GM18520 (cell line): ENCODE measurements at regions not wholly inside any gene's neighbourhood (a gene's known extent, or its start where the extent isn't known, plus 50 kb on each side); places are given as distances from the start of the nearest gene placed in this dataset.
"Not testable (repeated sequence)": the region's sequence is repeated elsewhere in the genome, so short reads cannot be mapped to it uniquely, and the experiment has no call there.

Experiments
- ATAC-seq: cut with Tn5 transposase; IDR thresholded peaks from one replicate; pipeline ENCODE4 v1.9.1; 2021; ENCODE audit not compliant: unreplicated experiment

- no peak for ATAC-seq
Observed at GRCh38 chr4:131366714-131367113, 1782.4 kb upstream of the PCDH10 start.

DNA sequence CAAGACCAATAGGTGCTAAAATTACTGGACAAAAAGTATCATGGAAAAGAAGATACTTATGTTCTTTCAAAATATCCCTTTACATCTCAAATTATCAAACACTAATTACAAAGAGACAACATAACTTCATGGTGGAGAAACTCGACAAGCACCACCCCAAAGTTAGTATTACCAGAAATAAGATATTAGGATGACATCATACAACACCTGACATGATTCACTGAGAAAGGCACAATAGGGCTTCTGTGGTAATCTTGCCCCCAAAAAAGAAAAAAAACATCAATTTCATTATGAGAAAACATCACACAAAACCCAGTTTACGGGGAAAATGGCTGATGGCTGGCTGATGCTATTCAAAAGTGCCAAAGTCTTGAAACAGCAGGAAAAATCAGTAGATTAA lies 1781.7 kb upstream of the PCDH10 start:
- no peak for ATAC-seq

- ATAC-seq: no peak
Observed at GRCh38 chr4:131370846-131371245, 1778.2 kb upstream of the PCDH10 start.

DNA sequence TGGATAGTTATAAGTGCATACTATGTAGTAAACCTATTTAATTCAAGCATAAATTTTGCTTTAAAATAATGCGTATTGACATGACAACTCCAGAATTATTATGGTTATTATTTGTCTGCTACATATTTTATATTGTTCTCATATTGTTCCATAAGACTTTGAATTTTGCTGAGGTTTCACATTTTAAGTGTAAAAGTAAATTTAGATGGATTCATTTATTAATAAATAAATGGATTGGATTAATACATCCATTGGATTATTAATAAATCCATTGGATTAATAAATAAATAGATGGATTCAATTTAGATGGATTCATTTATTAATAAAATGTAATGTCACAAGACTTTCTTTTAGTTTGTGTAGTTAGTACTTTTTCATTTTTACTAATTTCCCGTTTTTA lies 1768.0 kb upstream of the PCDH10 start:
- no peak for ATAC-seq

DNA sequence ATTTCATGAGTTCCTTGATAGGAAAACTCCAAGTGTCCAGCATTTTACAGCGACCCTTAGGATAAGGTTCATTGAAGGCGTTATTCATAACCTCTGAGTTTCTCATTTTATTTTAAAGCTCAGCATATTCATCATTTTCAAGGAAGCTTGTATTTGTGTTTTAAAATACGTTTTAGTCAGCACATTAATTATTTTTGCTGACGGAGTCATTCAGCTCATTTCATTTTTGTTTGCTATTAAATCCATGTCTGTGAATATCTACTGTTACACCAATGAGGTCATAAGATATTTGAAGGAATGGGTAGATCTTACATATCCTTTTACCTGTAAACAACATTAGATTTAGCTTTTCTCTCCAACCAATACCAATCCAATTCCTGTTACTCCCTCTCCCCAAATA lies 1766.3 kb upstream of the PCDH10 start:
- ATAC-seq: no peak

GRCh38 chr4:131388277-131388676 lies 1760.8 kb upstream of the PCDH10 start:
- no peak for ATAC-seq

- no peak for ATAC-seq
Observed at GRCh38 chr4:131408102-131408501, 1741.0 kb upstream of the PCDH10 start.

DNA sequence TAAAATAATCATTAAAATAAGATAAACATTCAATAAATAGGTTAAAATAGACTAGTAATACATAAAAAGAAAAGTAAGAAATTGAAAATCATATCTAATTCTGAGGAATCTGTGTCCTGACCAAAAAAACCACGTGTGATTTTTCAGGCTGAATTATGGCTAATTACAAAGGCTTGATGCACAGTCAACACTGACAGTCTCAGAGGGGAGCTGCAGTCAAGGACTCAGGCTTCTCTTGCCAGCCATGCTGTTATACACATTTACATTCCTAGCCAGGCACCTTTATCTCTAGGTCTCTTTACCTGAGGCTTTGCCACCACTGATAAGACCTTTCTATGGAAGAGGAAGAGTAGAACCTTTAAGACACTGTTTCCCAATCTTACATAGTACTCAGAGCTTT lies 1737.7 kb upstream of the PCDH10 start:
- ATAC-seq: no peak

- no peak for ATAC-seq
Observed at GRCh38 chr4:131419147-131419546, 1729.9 kb upstream of the PCDH10 start.

- ATAC-seq: peak; percentile 61
Observed at GRCh38 chr4:131426023-131426758, 1722.9 kb upstream of the PCDH10 start.

- ATAC-seq: no peak
Observed at GRCh38 chr4:131427000-131427399, 1722.1 kb upstream of the PCDH10 start.

- ATAC-seq: no peak
Observed at GRCh38 chr4:131430302-131430701, 1718.8 kb upstream of the PCDH10 start.

GRCh38 chr4:131441004-131441688 lies 1707.9 kb upstream of the PCDH10 start:
- ATAC-seq: no peak

DNA sequence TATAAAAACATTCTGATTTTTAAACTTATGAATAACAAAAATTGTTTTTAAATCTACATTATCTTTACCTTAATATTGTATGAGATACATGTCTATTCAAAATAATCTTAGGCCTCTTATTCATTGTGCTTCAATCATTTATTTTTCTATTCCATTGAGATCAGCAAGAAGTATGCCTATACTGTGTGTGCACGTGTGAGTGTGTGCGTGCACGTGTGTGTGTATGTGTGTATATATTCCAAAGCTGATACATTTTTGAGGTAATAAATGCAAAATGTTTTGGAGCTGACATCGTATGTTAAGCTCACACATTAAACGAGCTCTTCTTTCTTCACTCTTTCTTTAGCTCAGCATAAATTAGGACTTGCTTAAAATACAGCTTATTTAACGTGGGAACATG lies 1701.2 kb upstream of the PCDH10 start:
- ATAC-seq: no peak

GRCh38 chr4:131450572-131451209 lies 1698.4 kb upstream of the PCDH10 start:
- ATAC-seq: no peak

- peak; percentile 58 for ATAC-seq
Observed at GRCh38 chr4:131459430-131460101, 1689.5 kb upstream of the PCDH10 start.

GRCh38 chr4:131470360-131470759 lies 1678.7 kb upstream of the PCDH10 start:
- ATAC-seq: no peak

DNA sequence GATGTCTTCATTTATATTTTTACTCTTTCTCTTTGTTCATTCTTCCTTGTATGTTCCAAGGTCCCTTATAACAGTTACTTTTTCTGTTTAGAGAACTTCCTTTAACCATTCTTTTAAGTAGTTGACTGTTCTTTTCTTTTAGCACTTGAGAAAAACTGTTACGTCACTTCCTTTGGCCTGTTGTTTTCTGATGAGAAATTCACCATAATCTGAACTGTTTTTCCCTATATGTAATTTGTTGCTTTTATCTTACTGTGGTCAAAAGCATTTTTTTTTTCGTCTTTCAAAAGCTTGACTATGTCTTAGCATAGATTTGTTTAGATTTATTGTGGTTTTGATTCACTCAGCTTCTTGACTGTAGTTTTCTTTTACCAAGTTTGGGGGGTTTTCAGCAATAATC lies 1660.3 kb upstream of the PCDH10 start:
- no peak for ATAC-seq

- ATAC-seq: not testable (repeated sequence)
Observed at GRCh38 chr4:131496211-131496610, 1652.9 kb upstream of the PCDH10 start.

DNA sequence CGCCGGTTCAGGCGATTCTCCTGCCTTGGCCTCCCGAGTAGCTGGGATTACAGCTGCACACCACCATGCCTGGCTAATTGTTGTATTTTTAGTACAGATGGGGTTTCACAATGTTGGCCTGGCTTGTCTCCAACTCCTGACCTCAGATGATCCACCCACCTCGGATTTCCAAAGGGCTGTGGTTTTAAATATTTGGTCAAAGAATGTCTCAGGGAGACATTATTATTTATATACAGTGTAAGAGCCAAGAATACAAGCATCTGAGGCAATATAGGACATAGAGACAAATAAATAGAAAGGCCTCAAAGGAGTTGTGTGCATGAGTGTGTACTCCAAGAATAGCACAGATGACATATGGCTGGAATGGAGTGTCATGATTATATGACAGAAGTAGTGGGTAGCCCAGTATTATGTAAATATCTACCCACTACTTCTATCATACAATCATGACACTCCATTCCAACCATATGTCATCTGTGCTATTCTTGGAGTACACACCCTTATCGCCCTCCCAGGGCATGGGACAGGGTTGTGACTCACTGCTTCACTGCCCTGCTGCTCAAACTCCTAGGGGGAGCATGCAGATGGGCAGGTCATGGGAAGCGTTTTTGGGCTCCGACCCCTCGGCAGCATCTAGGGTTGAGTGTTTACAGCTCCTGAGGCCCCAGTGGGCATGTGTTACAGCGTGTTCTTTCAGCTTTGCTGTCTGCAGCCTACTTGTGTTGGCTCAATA lies 1649.8 kb upstream of the PCDH10 start:
- no peak for ATAC-seq

- ATAC-seq: no peak
Observed at GRCh38 chr4:131509521-131509920, 1639.6 kb upstream of the PCDH10 start.
